ENCODE measurements at regions not wholly inside any gene's neighbourhood (a gene's known extent, or its start where the extent isn't known, plus 50 kb on each side); places are given as distances from the start of the nearest gene placed in this dataset.

DNA sequence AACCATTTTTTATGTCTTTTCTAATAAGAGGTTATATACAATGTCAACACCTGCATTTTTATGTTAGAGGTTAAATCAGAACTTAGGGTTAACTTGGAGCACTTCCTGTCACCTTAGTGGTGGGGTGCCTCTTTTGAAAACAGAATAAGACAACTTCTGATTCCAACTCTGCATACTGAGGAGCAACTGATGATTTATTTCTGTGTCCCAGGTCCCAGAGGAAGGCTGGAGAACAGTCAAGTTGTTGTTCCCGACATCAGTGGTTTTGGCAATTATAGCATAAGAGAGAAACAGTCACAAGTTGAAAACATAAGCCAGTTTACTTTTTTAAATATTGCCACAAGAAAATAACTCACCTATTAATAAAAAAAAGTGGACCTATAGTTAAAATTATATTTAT, 871.0 kb upstream of the ADAMTS5 start:
- Histone ChIP-seq H3K4me3 (ENCODE audit: low read length in 2 of 2) (no peak overlapping the region), H3K27ac (ENCODE audit: low read depth in 1 of 2, low read length in 2 of 2) (no peak overlapping the region), H3K4me1 (ENCODE audit: control insufficient read depth in 1 of 2, insufficient read depth in 2 of 2, low read length in 2 of 2) (no peaks in the 10 kb centered on the region), H3K9me3 (ENCODE audit: control insufficient read depth, low read length) (no peaks in the 10 kb centered on the region), H3K27me3 (ENCODE audit: control insufficient read depth in 1 of 2, insufficient read depth in 2 of 2, low read length in 1 of 2) (no peaks in the 10 kb centered on the region), H3K36me3 (ENCODE audit: control insufficient read depth in 1 of 2, insufficient read depth in 2 of 2, low read length in 1 of 2) (no peaks in the 10 kb centered on the region)
- intact Hi-C loops (cut with DNase I) = no loop called here
- no peak for ATAC-seq (ENCODE audit: low FRiP score)
- WGBS, 2 donors = 3 to 5% methylated on average over 1 of the region's 1 CpG
- DNase-seq = no peak

DNA sequence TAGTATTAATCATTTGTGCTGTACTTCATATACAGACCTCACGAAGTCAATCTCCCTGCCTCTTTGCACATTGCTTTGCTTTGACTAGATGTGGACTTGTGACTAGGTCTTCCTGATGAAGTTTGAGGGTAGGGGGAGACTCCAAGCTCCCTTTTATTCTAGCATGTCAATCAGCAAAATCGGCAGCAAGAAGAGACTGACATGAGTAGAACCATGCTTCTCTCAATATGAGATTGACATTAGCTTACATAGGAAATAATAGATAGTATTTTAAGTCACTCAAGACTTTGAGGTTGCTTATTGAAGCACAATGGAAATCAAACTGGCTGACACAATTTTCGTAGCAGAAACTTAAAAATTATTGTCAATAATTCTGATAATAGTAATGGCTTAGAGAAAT, 866.4 kb upstream of the ADAMTS5 start:
- Histone ChIP-seq H3K27me3 (ENCODE audit: control insufficient read depth in 1 of 2, insufficient read depth in 2 of 2, low read length in 1 of 2) (no peaks in the 10 kb centered on the region), H3K4me1 (ENCODE audit: control insufficient read depth in 1 of 2, insufficient read depth in 2 of 2, low read length in 2 of 2) (no peaks in the 10 kb centered on the region), H3K36me3 (ENCODE audit: control insufficient read depth in 1 of 2, insufficient read depth in 2 of 2, low read length in 1 of 2) (no peaks in the 10 kb centered on the region), H3K27ac (ENCODE audit: low read depth in 1 of 2, low read length in 2 of 2) (no peak overlapping the region), H3K4me3 (ENCODE audit: low read length in 2 of 2) (no peak overlapping the region), H3K9me3 (ENCODE audit: control insufficient read depth, low read length) (no peaks in the 10 kb centered on the region)
- DNase-seq (no peak), ATAC-seq (ENCODE audit: low FRiP score) (no peak)
- intact Hi-C loops (cut with DNase I) = no loop called here
- WGBS, 2 donors = 71 to 75% methylated on average over 3 of the region's 3 CpGs

DNA sequence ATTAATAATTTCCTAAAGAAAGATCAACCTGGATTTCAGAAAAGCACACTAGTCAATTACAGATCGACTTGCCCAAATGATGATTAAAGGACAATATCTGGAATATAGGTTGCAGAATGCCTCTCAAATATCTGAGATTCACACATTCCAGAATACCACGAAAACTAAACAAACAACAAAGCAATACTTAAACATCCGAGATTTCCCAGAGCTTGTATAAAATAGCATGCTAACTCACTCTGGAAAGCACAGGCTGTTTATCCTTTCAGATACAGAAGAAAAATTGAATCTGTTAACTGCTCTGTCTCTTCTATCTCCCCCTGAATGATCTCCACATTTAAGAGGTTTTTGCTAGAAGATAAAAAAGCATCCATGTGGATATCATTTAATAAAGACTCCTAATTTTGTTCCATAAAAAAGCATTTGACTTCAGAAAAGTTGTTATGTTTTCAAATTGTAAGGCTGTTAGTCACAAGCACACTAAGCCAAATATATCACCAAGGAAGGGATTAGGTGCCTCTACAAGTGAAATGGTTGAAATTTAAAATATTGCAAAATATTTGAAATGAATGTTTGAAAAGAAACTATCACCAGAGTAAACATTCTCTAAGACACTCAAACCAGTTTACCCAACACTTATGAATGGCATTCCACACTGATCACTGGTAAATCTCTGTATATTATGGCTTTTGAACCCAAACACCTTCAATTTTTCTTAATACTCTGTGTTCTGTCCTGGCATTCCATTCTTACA, 865.1 kb upstream of the ADAMTS5 start:
- Histone ChIP-seq H3K27ac (ENCODE audit: low read depth in 1 of 2, low read length in 2 of 2) (no peak overlapping the region), H3K4me1 (ENCODE audit: control insufficient read depth in 1 of 2, insufficient read depth in 2 of 2, low read length in 2 of 2) (no peaks in the 10 kb centered on the region), H3K4me3 (ENCODE audit: low read length in 2 of 2) (no peak overlapping the region), H3K9me3 (ENCODE audit: control insufficient read depth, low read length) (no peaks in the 10 kb centered on the region), H3K36me3 (ENCODE audit: control insufficient read depth in 1 of 2, insufficient read depth in 2 of 2, low read length in 1 of 2) (no peaks in the 10 kb centered on the region), H3K27me3 (ENCODE audit: control insufficient read depth in 1 of 2, insufficient read depth in 2 of 2, low read length in 1 of 2) (no peaks in the 10 kb centered on the region)
- no peak for DNase-seq
- ATAC-seq (ENCODE audit: low FRiP score) = no peak
- 23 to 26% methylated on average over 3 of the region's 3 CpGs for WGBS, 2 donors
- intact Hi-C loops (cut with DNase I) = no loop called here

DNA sequence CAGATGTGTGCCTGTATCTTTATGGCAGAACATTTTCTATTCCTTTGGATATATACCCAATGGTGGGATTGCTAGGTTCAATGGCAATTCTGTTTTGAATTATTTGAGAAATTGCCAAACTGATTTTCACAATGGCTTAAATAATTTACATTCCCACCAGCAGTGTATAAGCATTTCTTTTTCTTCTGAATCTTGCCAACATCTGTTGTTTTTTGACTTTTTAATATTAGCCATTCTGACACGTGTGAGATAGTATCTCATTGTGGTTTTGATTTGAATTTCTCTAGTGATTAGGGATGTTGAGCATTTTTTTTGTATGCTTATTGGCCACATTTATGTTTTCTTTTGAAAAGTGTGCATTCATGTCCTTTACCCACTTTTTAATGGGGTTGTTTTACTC, 864.3 kb upstream of the ADAMTS5 start:
- H3K4me1 ChIP-seq (ENCODE audit: control insufficient read depth in 1 of 2, insufficient read depth in 2 of 2, low read length in 2 of 2) = no peaks in the 10 kb centered on the region
- no peaks in the 10 kb centered on the region for H3K27me3 ChIP-seq (ENCODE audit: control insufficient read depth in 1 of 2, insufficient read depth in 2 of 2, low read length in 1 of 2)
- H3K9me3 ChIP-seq (ENCODE audit: control insufficient read depth, low read length) = no peaks in the 10 kb centered on the region
- H3K27ac ChIP-seq (ENCODE audit: low read depth in 1 of 2, low read length in 2 of 2) = no peak overlapping the region
- DNase-seq = no peak
- no peaks in the 10 kb centered on the region for H3K36me3 ChIP-seq (ENCODE audit: control insufficient read depth in 1 of 2, insufficient read depth in 2 of 2, low read length in 1 of 2)
- intact Hi-C loops (cut with DNase I) = no loop called here
- WGBS, 2 donors = 21 to 32% methylated on average over 1 of the region's 1 CpG
- ATAC-seq (ENCODE audit: low FRiP score) = no peak
- H3K4me3 ChIP-seq (ENCODE audit: low read length in 2 of 2) = no peak overlapping the region

DNA sequence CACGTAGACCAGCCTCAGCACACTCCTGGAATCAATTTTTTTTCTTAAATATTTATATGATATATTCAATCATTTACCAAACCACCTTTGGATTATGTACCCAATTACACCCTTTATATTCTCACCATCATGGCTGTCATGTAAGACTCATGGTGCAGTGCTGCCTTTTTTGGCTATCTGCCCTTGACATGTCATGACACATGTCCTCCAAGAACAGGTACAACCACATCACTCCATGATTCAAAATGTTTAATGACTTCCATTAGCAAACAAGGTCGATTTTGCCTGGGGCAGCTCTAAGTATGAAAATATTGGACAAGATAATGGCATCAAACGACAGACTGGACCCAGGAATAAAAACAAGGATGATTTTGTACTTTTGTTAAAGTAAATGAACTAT, 861.1 kb upstream of the ADAMTS5 start:
- H3K9me3 ChIP-seq (ENCODE audit: control insufficient read depth, low read length) = no peaks in the 10 kb centered on the region
- no peak overlapping the region for H3K4me3 ChIP-seq (ENCODE audit: low read length in 2 of 2)
- H3K36me3 ChIP-seq (ENCODE audit: control insufficient read depth in 1 of 2, insufficient read depth in 2 of 2, low read length in 1 of 2) = no peaks in the 10 kb centered on the region
- H3K27me3 ChIP-seq (ENCODE audit: control insufficient read depth in 1 of 2, insufficient read depth in 2 of 2, low read length in 1 of 2) = no peaks in the 10 kb centered on the region
- H3K4me1 ChIP-seq (ENCODE audit: control insufficient read depth in 1 of 2, insufficient read depth in 2 of 2, low read length in 2 of 2) = no peaks in the 10 kb centered on the region
- intact Hi-C loops (cut with DNase I) = no loop called here
- DNase-seq = no peak
- no peak for ATAC-seq (ENCODE audit: low FRiP score)
- WGBS, 2 donors = 86 to 89% methylated on average over 3 of the region's 3 CpGs
- H3K27ac ChIP-seq (ENCODE audit: low read depth in 1 of 2, low read length in 2 of 2) = no peak overlapping the region

DNA sequence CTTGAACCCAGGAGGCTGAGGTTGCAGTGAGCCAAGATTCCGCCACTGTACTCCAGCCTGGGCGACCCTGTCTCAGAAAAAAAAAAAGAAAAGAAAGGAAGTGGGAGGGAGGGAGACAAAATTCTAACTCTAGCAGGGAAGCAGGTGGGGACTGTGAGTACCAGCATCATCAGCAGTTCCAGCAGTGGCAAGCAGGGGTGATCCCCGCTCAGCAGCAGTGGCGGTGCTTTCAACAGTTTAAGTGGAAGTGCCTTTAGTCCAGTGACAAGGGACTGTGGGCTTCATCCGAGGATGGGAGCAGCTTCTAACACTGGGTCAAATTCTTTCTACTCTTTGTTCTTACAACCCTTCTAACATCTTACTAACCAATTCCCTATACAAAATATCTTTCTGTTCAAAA, 858.1 kb upstream of the ADAMTS5 start:
- ATAC-seq (ENCODE audit: low FRiP score) = no peak
- no peak for DNase-seq
- no peaks in the 10 kb centered on the region for H3K4me1 ChIP-seq (ENCODE audit: control insufficient read depth in 1 of 2, insufficient read depth in 2 of 2, low read length in 2 of 2)
- H3K4me3 ChIP-seq (ENCODE audit: low read length in 2 of 2) = no peak overlapping the region
- H3K27ac ChIP-seq (ENCODE audit: low read depth in 1 of 2, low read length in 2 of 2) = no peak overlapping the region
- H3K36me3 ChIP-seq (ENCODE audit: control insufficient read depth in 1 of 2, insufficient read depth in 2 of 2, low read length in 1 of 2) = no peaks in the 10 kb centered on the region
- no peaks in the 10 kb centered on the region for H3K9me3 ChIP-seq (ENCODE audit: control insufficient read depth, low read length)
- 80 to 84% methylated on average over 5 of the region's 5 CpGs for WGBS, 2 donors
- H3K27me3 ChIP-seq (ENCODE audit: control insufficient read depth in 1 of 2, insufficient read depth in 2 of 2, low read length in 1 of 2) = no peaks in the 10 kb centered on the region
- intact Hi-C loops (cut with DNase I) = no loop called here

DNA sequence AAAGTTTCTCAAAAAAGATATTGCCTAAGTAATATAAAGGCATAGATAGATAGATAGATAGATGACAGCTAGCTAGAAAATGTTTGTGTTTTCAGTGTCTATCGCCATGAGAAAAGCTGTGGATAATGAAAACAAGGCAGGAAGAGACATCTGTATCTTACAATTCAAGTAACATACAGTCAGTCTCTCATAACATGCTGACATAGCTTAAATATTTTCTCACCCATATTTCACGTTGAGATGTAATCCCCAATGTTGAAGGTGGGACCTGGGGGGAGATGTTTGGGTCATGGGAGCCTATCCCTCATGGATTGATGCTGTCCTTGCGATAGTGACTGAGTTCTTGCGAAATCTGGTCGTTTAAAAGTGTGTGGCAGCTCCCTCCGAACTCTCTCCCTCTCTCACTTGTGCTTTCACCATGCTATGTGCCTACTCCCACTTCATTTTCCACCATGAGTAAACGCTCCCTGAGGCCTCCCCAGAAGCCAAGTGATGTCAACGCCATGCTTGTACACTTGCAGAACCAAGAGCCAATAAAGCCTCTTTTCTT, 856.8 kb upstream of the ADAMTS5 start:
- Histone ChIP-seq H3K4me1 (ENCODE audit: control insufficient read depth in 1 of 2, insufficient read depth in 2 of 2, low read length in 2 of 2) (peaks cover 0 to 3% of the 10 kb centered on the region in 2 donors), H3K27me3 (ENCODE audit: control insufficient read depth in 1 of 2, insufficient read depth in 2 of 2, low read length in 1 of 2) (no peaks in the 10 kb centered on the region), H3K36me3 (ENCODE audit: control insufficient read depth in 1 of 2, insufficient read depth in 2 of 2, low read length in 1 of 2) (no peaks in the 10 kb centered on the region), H3K4me3 (ENCODE audit: low read length in 2 of 2) (no peak overlapping the region), H3K9me3 (ENCODE audit: control insufficient read depth, low read length) (no peaks in the 10 kb centered on the region), H3K27ac (ENCODE audit: low read depth in 1 of 2, low read length in 2 of 2) (no peak overlapping the region)
- intact Hi-C loops (cut with DNase I) = no loop called here
- ATAC-seq (ENCODE audit: low FRiP score) = no peak
- DNase-seq = no peak
- 61 to 71% methylated on average over 8 of the region's 8 CpGs for WGBS, 2 donors

DNA sequence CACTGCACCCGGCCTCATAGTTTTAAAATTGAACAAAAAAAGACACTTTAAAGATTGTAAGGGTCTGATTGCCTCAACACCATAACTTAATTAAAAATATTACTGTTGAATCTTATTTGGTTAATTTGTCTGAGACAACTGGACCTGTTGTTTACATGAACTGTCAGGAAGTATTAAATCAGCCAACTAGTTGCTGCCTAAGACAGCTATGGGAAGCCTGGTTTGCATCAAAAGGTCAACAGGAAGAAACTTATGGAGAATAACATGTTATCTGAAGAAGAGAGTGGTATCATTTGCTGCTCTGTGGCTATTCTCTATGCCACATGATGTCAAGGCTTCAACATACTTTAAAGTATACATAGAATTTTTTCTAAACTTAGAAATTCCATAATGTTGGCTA, 853.5 kb upstream of the ADAMTS5 start:
- Histone ChIP-seq H3K4me1 (ENCODE audit: control insufficient read depth in 1 of 2, insufficient read depth in 2 of 2, low read length in 2 of 2) (peaks cover 0 to 3% of the 10 kb centered on the region in 2 donors), H3K4me3 (ENCODE audit: low read length in 2 of 2) (no peak overlapping the region), H3K36me3 (ENCODE audit: control insufficient read depth in 1 of 2, insufficient read depth in 2 of 2, low read length in 1 of 2) (no peaks in the 10 kb centered on the region), H3K9me3 (ENCODE audit: control insufficient read depth, low read length) (no peaks in the 10 kb centered on the region), H3K27me3 (ENCODE audit: control insufficient read depth in 1 of 2, insufficient read depth in 2 of 2, low read length in 1 of 2) (no peaks in the 10 kb centered on the region), H3K27ac (ENCODE audit: low read depth in 1 of 2, low read length in 2 of 2) (no peak overlapping the region)
- ATAC-seq (ENCODE audit: low FRiP score) (no peak), DNase-seq (no peak)
- intact Hi-C loops (cut with DNase I) = no loop called here
- 97 to 100% methylated on average over 1 of the region's 1 CpG for WGBS, 2 donors

DNA sequence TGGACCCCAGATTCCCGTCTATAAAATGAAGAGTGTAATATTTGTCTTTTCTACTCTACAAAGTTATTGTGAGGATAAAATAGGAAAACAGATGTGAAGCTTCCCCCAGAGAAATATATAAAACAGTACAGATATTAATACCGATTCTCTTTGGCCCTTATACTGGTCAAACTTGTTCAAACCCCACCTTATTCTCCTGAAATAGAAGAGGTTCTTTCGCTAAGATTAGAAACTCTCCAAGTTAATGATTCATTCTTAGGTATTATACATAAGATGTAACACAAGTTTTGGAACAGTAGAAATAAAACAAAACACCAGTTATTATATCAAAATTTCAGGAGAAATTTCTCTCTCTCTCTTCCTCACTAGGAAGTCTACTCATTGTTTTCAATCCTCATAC, 852.4 kb upstream of the ADAMTS5 start:
- WGBS, 2 donors = 63 to 68% methylated on average over 3 of the region's 3 CpGs
- Histone ChIP-seq H3K27ac (ENCODE audit: low read depth in 1 of 2, low read length in 2 of 2) (no peak overlapping the region), H3K9me3 (ENCODE audit: control insufficient read depth, low read length) (no peaks in the 10 kb centered on the region), H3K4me1 (ENCODE audit: control insufficient read depth in 1 of 2, insufficient read depth in 2 of 2, low read length in 2 of 2) (peaks cover 0 to 3% of the 10 kb centered on the region in 2 donors), H3K27me3 (ENCODE audit: control insufficient read depth in 1 of 2, insufficient read depth in 2 of 2, low read length in 1 of 2) (no peaks in the 10 kb centered on the region), H3K4me3 (ENCODE audit: low read length in 2 of 2) (no peak overlapping the region), H3K36me3 (ENCODE audit: control insufficient read depth in 1 of 2, insufficient read depth in 2 of 2, low read length in 1 of 2) (no peaks in the 10 kb centered on the region)
- no peak for DNase-seq
- ATAC-seq (ENCODE audit: low FRiP score) = no peak
- intact Hi-C loops (cut with DNase I) = no loop called here
